NCI-H128 (cell line): ENCODE measurements at regions not wholly inside any gene's neighbourhood (a gene's known extent, or its start where the extent isn't known, plus 50 kb on each side); places are given as distances from the start of the nearest gene placed in this dataset.

Experiments used
- DNase-seq: peaks from one replicate; lab custom pipeline; 2025; ENCODE audit not compliant: unreplicated experiment; lab: John Stamatoyannopoulos, UW

DNA sequence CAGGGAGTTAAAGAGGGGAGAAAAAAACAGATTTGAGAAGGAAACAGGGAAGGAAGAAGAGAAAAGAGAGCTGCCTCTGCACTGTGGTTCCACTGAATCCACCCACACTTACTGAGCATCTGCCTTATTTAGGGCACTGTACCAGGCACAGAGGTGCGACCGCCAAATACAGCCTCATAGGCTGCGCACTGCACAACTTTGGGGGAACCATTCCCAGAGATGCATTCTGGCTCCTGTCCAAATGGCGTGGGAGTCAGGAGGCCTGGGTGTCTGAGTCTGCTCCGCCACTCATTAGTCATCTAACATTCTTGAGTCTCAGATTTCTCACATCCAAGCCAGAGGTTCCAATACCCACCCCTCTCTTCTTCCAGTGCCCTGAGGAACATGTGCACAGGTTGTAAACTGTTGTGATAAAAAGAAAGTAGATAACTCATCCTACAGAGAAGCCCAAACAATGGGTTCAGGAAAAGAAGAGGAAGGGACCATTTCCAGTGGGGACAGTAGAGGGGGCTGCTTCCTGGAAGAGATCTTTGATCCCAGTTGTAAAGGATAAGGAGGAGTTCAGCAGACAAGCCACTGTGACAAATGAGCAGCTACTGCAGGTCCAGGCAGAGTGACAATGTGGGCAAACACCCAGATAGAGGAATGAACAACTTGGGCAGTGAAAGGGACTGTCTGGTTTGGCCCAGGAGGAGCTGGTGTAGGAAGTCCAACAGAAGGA is 254.6 kb downstream of the UACA start:
- DNase-seq: no peak

DNA sequence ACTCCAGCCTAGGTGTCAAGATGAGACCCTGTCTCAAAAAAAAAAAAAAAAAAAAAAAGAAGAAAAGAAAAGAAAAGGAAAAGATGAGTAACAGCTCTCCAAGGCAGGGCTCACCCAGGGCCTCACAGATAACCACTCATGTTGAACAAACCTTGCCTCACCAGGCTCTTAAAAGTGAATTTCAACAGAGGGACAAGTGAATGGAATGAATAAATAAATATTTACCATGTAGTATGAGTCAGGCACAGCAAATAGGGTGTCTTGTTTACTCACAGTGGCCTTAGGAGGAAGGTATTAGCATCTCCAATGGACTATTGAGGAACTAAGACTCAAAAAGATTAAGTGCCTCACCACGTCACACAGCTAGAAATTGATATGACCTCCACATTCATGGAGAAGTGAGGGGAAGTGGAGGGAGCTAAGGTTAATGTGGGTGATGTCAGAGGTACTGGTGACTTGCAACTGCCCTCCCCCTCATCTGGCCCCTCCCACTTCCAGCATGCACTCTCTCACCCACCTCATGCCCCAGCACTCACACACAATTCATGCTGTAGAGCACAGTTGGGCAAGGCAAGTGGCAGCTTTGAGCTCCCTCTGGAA is 255.5 kb downstream of the UACA start:
- no peak for DNase-seq

GRCh38 chr15:70505936-70506912 is 257.1 kb downstream of the UACA start:
- no peak for DNase-seq

- DNase-seq: no peak
Measured at GRCh38 chr15:70505411-70505919, 257.9 kb downstream of the UACA start.

- DNase-seq: no peak
Measured at GRCh38 chr15:70504988-70505387, 258.4 kb downstream of the UACA start.

DNA sequence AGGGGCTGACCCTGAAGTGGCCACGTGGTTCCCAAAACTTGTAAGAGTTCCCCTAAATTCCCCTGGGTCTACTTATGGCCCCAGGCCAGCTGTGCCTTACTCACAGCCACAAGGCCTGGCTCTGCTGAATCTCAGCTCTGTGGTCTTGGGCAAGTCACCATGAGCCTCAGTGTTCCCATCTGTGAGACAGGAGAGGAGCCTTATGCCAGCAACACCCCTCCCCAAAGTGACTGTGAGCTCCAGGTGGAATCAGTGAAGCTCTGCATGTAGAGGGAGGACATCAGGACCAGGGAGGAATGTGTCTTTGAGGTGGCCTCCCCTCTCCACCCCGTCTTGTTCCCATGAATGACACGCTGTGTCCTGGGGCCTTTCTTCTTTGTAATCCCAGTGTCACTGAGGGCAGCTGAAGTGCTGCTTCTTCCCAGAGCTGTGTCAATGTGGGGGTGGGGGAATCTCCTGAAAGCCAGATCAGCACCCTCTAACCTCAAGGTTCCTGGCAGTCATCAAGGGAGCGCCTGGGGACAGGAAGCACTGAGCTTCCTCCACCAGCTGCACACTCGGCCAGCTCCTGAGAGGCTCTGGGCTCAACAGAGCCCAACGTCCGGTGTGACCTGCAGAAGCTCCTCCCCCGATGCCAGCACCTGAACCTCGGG is 258.9 kb downstream of the UACA start:
- no peak for DNase-seq

- DNase-seq: no peak
Measured at GRCh38 chr15:70503798-70504298, 259.5 kb downstream of the UACA start.

GRCh38 chr15:70503073-70503745 is 260.1 kb downstream of the UACA start:
- no peak for DNase-seq

GRCh38 chr15:70502529-70502928 is 260.8 kb downstream of the UACA start:
- DNase-seq: no peak

- DNase-seq: no peak
Measured at GRCh38 chr15:70501849-70502248, 261.5 kb downstream of the UACA start.

GRCh38 chr15:70501121-70501727 is 262.1 kb downstream of the UACA start:
- DNase-seq: no peak

- no peak for DNase-seq
Measured at GRCh38 chr15:70499791-70500190, 263.6 kb downstream of the UACA start.

DNA sequence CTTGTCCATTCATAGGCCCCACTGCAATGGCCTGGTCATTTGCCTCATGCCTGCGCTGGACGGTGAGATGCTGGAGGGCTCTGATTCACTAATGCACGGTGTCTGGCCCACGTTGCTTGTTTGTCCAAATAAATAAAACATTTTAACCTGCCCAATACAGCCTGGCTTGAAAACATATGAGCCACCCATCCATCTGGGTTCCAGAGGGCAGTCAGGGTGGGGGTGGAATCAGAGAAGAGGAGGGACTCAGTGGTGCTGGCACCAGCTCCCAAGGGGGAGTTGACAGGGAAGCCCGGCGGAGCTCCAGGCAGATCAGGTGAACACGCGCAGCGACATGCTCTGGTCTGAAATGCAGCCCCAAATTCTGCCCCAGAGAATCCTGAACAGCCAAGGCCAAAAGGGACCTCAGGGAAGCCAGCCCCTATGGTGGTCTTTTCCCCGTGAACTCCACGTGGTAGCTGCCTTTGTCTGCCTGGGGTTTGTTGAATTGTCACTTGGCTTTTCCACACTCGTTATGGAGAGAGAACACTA is 265.2 kb downstream of the UACA start:
- DNase-seq: no peak

DNA sequence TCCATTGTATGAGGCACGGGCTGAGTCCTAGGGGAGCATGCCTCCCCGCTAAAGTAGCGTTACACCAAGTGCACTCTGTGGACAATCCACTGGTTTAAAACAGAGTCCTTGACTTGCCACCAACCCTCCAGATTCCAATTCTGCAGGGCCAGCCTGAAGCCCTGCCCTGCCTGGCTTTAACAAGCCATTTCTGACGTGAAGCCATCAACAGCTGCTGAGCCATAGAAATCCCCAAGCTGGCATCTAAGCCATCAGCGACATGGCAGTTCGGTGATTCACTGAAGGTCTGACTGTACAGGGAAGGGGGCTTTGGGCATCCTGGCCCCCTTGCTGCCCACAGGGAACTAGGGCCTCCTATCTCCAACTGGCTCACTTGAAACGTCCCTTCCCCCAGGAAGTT is 265.7 kb downstream of the UACA start:
- DNase-seq: no peak

DNA sequence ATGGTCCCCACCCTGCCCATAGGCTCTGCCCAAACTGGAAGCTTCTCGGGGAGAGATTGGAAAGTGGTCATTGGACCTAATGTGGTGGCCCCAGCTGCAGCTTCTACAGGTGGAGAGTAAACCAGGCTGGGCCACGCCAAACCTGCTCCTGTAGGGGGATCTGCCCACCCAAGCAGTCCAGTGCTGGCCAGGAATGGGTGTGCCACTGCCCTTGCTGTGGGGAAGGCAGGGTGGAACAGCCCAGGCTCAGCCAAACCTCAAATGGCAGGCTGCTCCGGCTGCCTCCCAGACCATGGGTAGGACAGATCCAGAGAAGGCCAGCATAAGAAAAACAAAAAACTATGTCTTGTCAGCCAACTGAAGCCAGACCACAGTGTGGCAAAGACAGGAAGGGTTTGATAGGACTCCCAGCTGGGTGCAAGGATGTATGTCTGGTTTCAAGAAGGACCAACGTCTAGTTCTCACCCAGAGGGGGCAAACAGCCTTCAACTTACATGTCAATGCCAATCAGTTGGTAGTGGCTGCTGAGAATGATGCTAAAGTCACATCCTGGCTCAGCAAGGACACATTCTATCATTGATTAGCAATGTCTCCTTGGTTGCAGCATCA is 267.3 kb downstream of the UACA start:
- DNase-seq: no peak

DNA sequence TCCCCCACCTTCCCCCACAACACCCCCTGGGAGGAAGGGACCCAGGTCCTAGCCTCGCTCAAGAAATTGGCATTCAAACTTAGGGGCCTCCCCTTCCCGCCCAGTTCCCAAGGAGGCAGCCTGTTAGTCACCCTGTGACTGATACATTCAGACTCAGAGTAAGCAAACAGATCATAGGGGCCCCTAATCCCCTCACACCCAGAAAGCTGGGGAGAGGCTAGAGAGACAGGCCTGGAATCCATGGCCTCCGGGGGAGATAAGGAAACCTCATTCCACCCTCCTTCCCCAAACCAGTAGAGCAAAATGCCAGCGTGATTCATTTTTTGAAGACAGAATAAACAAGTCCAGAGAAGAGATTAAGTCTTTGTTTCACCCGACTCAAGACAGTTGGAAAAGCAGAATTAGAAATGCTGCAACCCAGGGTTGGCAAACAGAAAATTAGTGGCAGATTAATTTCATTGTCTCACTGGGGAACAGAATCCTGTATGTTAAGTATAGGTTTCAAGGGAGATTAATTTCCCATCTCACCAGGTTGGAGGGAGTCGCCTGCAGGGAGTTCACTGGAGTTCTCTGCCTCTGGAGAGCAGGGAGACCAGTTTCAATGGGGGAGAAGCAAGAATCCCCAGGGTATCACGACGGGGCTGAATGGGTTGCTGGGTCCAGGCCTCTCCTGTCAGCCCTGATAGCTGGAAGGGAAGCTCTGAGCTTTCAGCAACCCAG is 268.3 kb downstream of the UACA start:
- no peak for DNase-seq

GRCh38 chr15:70494517-70494851 is 268.9 kb downstream of the UACA start:
- DNase-seq: no peak

DNA sequence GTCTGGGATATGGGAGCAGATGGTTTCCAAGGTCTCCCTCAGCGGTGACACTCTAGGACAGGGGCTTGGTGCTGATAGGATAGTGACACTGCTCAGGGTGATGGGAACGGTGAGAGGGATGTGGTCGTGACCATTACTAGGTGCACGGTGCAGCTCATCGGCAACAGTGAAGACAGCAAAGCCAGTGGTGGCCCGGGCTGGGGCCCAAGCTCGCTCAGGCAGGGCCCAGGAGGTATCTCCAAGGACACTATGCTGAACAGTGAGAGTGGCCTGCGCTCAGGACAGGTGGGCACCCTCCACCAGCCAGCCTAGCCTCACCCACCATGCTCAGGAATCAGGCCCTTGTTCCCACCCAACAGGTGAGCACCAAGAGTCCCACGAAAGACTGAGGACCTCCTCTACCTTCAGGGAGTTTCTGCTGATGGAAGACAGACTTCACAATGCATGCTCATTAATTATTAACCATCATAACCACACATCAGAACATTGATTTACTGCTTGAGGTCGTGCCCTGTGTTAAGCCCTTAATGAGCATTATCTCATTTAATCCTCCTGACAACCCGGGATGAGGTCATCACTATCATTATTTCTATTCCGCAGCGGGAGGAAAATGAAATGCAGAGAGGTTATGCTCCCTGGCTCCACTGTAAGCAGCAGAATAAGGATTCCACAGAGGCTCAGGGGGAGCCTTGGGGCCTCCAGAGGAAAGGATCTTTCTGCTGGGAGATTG is 269.4 kb downstream of the UACA start:
- DNase-seq: no peak
